CD1c-positive myeloid dendritic cell (primary cell): ENCODE measurements at regions not wholly inside any gene's neighbourhood (a gene's known extent, or its start where the extent isn't known, plus 50 kb on each side); places are given as distances from the start of the nearest gene placed in this dataset.
"Not testable (repeated sequence)": the region's sequence is repeated elsewhere in the genome, so short reads cannot be mapped to it uniquely, and the experiment has no call there.

Experiments used
- DNase-seq: peaks from one replicate; pipeline ENCODE4 v3.0.0-alpha.2; 2016; ENCODE audit errors: extremely low spot score

GRCh38 chr9:84054341-84055010 lies 73.9 kb downstream of the RMI1 start:
- DNase-seq, result no peak

- no peak for DNase-seq
Observed at GRCh38 chr9:84057662-84058061, 77.1 kb downstream of the RMI1 start.

GRCh38 chr9:84059936-84060335 lies 79.3 kb downstream of the RMI1 start:
- no peak for DNase-seq

DNA sequence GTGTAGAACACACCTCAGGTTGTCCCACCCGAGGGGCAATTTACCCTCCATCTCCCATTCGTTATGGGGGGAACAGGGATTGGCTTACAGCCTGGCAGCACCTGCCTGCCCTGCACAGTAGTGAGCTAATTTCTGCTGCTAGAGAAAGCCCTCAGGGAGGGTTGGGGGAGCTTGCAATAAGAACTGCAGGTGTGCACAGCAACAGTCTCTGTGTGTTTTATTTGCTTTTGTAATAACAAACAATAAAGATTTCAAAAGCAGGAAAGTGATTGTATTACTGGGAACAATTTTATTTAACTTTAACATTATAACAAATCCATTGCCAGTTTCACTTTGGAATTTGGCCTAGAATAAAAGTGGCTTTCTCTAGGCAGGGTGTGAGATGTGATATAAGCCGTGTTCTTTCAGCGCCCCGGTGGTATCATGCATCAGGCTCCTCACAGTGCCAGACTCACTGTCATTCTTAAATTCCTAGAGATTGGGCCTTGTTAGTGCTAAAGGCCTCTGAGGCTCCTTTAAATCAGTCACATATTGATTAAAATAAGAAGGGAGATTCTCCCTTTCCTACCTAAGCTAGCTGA lies 81.1 kb downstream of the RMI1 start:
- no peak for DNase-seq

GRCh38 chr9:84062538-84062937 lies 81.9 kb downstream of the RMI1 start:
- no peak for DNase-seq

- DNase-seq, result no peak
Observed at GRCh38 chr9:84067821-84068220, 87.2 kb downstream of the RMI1 start.

DNA sequence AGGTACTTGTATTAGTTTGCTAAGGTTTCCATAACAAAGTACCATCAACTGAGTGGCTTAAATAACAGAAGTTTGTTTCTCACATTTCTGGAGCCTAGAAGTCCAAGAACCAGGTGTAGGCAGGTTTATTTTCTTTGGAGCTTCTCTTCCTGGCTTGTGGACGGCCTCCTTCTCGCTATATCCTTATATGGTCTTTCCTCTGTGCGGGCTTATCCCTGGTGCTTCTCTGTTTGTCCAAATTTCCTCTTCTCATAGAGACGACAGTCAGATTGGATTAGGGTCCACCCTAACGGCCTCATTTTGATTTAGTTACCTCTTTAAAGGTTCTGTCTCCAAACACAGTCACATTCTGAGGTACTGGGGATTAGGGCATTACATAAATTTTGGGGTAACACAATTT lies 88.3 kb downstream of the RMI1 start:
- no peak for DNase-seq

DNA sequence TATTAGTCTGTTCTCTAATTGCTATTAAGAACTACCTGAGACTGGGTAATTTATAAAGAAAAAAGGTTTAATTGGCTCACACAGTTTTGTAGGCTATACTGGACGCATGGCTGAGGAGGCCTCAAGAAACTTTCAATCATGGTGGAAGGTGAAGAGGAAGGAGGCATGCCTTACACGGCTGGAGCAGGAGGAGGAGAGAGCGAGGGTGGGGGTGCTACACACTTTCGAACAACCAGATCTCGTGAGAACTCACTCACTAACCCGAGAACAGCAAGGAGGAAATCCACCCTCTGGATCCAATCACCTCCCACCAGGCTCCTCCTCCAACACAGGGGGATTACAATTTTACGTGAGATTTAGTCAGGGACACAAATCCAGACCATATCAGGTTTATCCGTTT lies 90.0 kb downstream of the RMI1 start:
- no peak for DNase-seq

DNA sequence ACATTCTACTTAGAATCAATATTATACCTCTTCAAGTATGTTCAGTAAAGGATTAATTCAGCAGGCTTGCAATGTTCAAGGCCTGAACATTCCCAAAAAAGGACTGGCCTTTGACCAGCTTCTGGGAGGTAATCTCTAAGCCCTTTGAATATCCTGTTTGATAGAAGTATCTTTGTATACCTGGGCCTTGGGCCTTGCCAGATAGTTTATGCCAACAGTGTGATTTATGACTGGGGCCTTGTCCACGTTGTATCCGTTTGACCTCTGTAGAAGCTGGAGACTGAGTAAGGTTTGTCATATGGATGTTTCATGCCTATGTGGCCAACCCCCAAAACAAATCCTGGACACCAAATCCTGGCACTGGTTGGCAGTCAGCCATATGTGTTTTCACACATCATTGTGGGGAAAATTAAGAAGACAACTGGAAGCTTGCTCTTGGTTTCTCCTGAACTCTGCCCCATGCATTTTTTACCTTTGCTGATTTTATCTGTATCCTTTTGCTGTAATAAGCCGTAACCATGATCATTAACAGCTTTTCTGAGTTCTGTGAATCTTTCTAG lies 92.1 kb downstream of the RMI1 start:
- no peak for DNase-seq

DNA sequence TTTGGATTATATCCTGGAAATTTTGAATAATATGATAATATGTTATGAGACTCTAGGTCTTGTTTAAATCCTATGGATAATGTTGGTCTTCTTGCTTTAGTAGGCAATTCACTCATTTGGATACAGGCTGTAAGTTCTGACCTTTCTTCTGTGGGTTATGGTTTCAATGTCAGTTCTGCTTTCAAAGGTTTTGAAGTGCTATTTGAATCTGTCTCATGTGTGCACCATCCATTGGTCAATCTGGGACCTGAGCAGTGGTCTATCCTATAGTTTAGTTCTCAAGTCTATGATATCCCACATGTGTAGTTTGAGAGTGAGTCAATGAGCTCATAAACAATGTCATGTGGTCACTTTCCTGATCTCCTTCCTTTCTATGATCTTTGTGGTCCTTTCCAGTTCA lies 94.4 kb downstream of the RMI1 start:
- DNase-seq, result no peak

- DNase-seq, result no peak
Observed at GRCh38 chr9:84076384-84076783, 95.8 kb downstream of the RMI1 start.

DNA sequence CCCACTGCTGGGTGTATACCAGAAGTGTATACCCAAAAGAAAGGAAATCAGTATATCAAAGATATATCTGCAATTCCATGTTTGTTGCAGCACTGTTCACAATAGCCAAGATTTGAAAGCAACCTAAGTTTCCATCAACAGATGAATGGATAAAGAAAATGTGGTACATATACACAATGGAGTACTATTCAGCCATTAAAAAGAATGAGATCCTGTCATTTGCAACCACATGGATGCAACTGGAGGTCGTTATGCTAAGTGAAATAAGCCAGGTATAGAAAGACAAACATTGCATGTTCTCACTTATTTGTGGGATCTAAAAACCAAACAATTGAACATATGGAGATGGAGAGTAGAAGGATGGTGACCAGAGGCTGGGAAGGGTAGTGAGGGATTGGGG lies 97.2 kb downstream of the RMI1 start:
- DNase-seq, result not testable (repeated sequence)

GRCh38 chr9:84079994-84080393 lies 99.4 kb downstream of the RMI1 start:
- peak; percentile 3 for DNase-seq

GRCh38 chr9:84101964-84102632 lies 121.5 kb downstream of the RMI1 start:
- DNase-seq, result no peak

- DNase-seq, result no peak
Observed at GRCh38 chr9:84103651-84104377, 123.2 kb downstream of the RMI1 start.

GRCh38 chr9:84107081-84107480 lies 126.5 kb downstream of the RMI1 start:
- DNase-seq, result no peak

DNA sequence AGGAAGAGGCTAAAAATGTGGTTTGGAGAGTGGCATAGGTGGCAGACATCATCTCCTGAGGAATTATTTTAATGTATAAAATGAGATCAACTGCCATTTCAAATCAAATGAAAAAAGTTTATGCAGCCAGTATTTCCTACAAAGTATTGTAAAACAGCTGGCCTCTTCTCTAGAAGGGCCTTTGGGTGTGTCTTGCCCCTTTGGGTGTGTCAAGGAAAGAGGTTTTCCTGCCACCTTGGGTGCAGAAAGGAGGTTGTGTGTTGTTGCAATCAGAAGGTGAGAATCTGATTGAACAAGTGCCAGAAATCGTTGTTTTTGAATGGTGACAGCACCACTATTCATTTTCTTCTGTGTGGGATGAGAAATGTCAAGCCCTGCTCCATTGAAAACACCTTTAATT lies 127.4 kb downstream of the RMI1 start:
- DNase-seq, result no peak

DNA sequence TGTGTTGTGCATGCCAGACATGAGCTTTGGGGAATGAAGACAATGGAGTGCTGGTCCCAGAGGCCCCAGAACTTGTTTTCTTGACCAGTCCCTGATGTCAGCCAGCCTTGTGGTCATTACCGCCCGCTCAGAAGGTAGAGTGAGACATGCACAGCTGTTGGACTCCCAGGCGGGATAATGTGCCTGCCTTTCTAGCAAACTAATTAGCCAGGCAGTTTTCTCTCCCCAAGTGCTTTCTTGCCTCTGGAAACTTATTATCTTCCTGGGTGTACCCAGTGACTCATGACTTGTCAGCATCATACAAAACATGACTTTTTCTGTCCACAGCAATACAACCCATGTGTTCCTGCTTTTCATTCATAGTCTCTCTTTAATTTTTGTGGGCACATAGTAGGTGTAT lies 131.1 kb downstream of the RMI1 start:
- no peak for DNase-seq

DNA sequence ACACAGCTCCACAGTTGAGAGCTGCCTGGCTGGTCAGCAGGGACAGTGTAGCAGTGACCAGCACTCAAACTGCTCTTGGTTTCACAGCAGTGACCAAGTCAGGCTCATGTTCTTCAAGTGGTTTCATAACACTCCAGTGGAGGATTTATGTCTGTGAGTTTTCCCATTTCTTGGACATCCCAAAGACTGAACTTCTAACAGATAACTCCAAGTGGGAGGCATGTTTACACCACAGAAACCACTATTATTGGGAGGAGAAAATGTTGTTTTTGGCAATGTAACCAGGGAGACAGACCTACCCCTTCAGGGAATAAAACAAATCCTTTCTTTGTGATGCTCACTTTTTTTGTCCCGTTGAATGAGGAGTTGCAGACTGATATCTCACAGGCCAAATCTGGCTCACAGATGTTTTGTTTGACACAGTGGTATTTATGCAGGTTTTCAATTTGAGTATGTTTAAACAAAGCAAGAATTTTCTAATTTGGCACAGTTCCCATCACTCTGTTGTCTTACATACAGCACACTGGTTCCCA lies 141.5 kb downstream of the RMI1 start:
- DNase-seq, result no peak

- no peak for DNase-seq
Observed at GRCh38 chr9:84122572-84122971, 142.0 kb downstream of the RMI1 start.

GRCh38 chr9:84123648-84124406 lies 143.2 kb downstream of the RMI1 start:
- no peak for DNase-seq
